ENCODE measurements at regions not wholly inside any gene's neighbourhood (a gene's known extent, or its start where the extent isn't known, plus 50 kb on each side); places are given as distances from the start of the nearest gene placed in this dataset.
"Not testable (repeated sequence)": the region's sequence is repeated elsewhere in the genome, so short reads cannot be mapped to it uniquely, and the experiment has no call there.

GRCh38 chr5:28958581-28958980 lies 1920.2 kb upstream of the CDH9 start:
- TF ChIP-seq, protein P1, sequence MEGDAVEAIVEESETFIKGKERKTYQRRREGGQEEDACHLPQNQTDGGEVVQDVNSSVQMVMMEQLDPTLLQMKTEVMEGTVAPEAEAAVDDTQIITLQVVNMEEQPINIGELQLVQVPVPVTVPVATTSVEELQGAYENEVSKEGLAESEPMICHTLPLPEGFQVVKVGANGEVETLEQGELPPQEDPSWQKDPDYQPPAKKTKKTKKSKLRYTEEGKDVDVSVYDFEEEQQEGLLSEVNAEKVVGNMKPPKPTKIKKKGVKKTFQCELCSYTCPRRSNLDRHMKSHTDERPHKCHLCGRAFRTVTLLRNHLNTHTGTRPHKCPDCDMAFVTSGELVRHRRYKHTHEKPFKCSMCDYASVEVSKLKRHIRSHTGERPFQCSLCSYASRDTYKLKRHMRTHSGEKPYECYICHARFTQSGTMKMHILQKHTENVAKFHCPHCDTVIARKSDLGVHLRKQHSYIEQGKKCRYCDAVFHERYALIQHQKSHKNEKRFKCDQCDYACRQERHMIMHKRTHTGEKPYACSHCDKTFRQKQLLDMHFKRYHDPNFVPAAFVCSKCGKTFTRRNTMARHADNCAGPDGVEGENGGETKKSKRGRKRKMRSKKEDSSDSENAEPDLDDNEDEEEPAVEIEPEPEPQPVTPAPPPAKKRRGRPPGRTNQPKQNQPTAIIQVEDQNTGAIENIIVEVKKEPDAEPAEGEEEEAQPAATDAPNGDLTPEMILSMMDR (IDR thresholded peaks at IDR 0.05; ENCODE audit: control extremely low read depth, extremely low read depth, low read depth, missing control alignments), result no peak
- ChIA-PET POLR2A (no interaction called here), CTCF (interaction anchor here (1.1 kb wide), 2 partner anchors 9 to 14 kb away, joined by 3 read pairs; no protein-coding TSS in a partner anchor)
- DNase-seq (ENCODE audit: extremely low spot score), result no peak

DNA sequence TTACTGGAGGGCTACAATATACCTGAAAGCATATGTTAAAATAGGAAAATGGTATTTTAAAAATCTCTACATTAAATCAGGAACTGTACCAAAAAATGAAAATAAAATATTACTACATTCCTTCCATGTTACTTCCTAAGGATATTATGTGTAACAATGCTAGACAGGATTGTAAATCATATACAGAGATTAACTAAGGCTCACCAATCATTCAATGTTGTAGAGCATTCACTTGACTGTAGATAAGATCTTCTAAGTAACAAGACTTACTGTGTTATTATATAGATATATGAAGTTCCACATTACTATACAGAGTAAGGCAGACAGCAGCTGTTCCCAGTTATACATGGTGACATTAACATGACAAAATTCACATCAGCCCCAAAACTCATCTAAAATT lies 1919.1 kb upstream of the CDH9 start:
- CTCF ChIA-PET, result no interaction called here
- TF ChIP-seq, protein P1 (IDR thresholded peaks at IDR 0.05; ENCODE audit: control extremely low read depth, extremely low read depth, low read depth, missing control alignments), result no peak
- POLR2A ChIA-PET, result no interaction called here
- DNase-seq (ENCODE audit: extremely low spot score), result no peak

GRCh38 chr5:28954074-28954473 lies 1915.7 kb upstream of the CDH9 start:
- TF ChIP-seq, protein P1 (IDR thresholded peaks at IDR 0.05; ENCODE audit: control extremely low read depth, extremely low read depth, low read depth, missing control alignments), result no peak
- DNase-seq (ENCODE audit: extremely low spot score), result no peak
- POLR2A ChIA-PET, result no interaction called here
- CTCF ChIA-PET, result no interaction called here

DNA sequence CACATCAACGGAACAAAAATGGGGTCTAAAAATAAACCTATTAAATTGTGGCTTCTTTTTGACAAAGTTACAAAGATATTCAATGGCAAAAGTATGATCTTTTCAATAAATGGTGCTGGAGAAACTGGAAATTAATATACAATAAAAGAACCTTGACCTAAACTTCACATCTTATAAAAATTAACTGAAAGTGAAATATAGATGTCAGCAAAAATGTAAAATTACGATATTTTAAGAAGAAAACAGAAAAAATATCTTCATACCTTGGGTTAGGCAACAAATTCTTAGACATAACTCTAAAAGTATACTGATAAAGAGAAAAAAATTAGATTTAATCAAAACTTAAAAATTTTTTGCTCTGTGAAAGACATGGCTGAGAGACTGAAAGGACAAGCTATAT lies 1909.5 kb upstream of the CDH9 start:
- DNase-seq (ENCODE audit: extremely low spot score), result no peak
- ChIA-PET POLR2A (no interaction called here), CTCF (no interaction called here)
- TF ChIP-seq, protein P1 (IDR thresholded peaks at IDR 0.05; ENCODE audit: control extremely low read depth, extremely low read depth, low read depth, missing control alignments), result no peak

- POLR2A ChIA-PET, result no interaction called here
- TF ChIP-seq, protein P1 (IDR thresholded peaks at IDR 0.05; ENCODE audit: control extremely low read depth, extremely low read depth, low read depth, missing control alignments), result no peak
- CTCF ChIA-PET, result no interaction called here
- no peak for DNase-seq (ENCODE audit: extremely low spot score)
Observed at GRCh38 chr5:28945859-28946258, 1907.5 kb upstream of the CDH9 start.

GRCh38 chr5:28929366-28929765 lies 1891.0 kb upstream of the CDH9 start:
- CTCF ChIA-PET; DNase-seq (ENCODE audit: extremely low spot score); POLR2A ChIA-PET: not testable (repeated sequence)

- POLR2A ChIA-PET; DNase-seq (ENCODE audit: extremely low spot score); CTCF ChIA-PET: not testable (repeated sequence)
Observed at GRCh38 chr5:28928327-28928790, 1890.0 kb upstream of the CDH9 start.

DNA sequence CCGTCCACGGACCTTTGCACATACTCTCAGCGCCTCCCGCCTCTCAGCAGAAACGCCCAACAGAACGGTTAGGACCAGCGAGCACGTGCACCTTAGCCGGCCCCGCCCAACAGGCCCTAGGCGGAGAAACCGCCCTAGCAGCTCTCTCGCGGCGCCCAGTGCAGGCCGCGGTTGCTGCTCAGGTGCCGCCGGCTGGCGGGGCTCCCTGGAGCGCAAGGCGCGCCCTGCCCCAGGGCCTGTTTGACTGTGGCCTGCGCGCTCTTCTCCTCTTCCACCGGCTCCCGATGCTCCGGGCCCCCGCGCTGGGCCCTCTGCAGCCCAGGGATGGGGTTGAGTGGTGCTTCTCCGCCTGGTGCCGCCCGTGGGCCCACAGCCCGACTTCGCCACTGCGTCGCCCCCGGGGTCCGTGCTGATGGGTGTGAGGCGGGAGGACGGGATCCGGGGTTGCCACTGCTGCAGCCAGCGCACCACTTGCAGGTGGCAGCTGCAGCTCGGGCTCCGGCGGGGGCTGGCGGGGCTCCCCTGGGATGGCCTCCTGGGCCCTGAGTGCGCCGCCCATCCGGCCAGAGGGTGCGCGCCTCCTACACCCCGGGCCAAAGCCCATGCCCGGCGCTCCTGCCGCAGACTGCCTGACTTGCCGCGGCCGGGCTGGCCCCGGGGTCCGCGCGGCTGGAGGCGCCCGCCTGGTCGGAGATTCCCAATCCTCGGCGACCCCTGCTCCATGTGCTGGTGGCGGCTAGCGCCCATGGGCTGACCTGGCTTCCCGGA lies 1889.4 kb upstream of the CDH9 start:
- TF ChIP-seq, protein P1 (IDR thresholded peaks at IDR 0.05; ENCODE audit: control extremely low read depth, extremely low read depth, low read depth, missing control alignments), result no peak
- no peak for DNase-seq (ENCODE audit: extremely low spot score)
- ChIA-PET POLR2A (no interaction called here), CTCF (no interaction called here)

Data from GM10248 (cell line).